GM18498 (cell line): ENCODE measurements at regions not wholly inside any gene's neighbourhood (a gene's known extent, or its start where the extent isn't known, plus 50 kb on each side); places are given as distances from the start of the nearest gene placed in this dataset.

Source experiments
- ATAC-seq: cut with Tn5 transposase; IDR thresholded peaks from one replicate; pipeline ENCODE4 v1.9.1; 2021; ENCODE audit warnings: mild to moderate bottlenecking, moderate library complexity; ENCODE audit not compliant: unreplicated experiment

- peak; percentile 85 for ATAC-seq
Observed at GRCh38 chr7:12067156-12067831, 143.8 kb upstream of the TMEM106B start.

GRCh38 chr7:12069757-12070156 is 141.3 kb upstream of the TMEM106B start:
- ATAC-seq = no peak

DNA sequence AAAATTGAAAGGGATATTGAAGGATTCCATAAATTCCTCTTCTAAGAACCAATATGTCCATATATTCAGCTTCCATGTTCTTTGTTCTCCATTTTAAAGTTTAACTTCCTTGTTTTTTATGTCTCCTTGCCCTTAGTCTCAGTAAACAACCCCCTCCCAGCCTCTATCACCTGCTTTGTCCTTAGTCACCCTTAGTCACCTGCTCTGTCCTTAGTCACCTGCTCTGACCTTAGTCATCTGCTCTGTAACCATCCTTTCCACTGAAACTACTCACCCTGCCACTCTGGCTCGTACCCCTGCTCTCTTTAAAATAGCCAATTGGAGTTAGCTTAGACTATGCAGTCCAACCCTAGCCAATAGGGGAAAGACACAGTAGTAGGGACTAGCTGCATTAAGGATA is 136.2 kb upstream of the TMEM106B start:
- no peak for ATAC-seq

DNA sequence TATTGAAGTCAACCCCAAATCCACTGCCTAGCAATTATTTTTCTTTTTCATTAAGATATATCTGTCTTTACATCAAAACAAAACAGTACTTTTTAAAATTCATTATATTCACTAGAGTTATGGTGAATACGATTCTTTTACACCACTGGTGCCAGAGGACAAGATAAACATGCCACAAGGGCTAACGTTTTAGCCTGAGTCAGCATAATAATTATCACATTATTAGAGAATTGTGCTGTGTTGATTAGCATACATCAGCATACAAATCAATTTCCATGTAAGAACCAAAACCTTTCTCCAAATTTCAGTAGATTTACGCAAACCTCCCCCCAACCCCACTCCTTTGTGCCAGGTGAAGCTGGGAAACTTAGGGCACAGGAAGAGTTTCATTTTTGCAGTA is 131.1 kb upstream of the TMEM106B start:
- no peak for ATAC-seq

GRCh38 chr7:12085516-12085915 is 125.6 kb upstream of the TMEM106B start:
- ATAC-seq = no peak

GRCh38 chr7:12089951-12090756 is 120.9 kb upstream of the TMEM106B start:
- ATAC-seq = no peak

DNA sequence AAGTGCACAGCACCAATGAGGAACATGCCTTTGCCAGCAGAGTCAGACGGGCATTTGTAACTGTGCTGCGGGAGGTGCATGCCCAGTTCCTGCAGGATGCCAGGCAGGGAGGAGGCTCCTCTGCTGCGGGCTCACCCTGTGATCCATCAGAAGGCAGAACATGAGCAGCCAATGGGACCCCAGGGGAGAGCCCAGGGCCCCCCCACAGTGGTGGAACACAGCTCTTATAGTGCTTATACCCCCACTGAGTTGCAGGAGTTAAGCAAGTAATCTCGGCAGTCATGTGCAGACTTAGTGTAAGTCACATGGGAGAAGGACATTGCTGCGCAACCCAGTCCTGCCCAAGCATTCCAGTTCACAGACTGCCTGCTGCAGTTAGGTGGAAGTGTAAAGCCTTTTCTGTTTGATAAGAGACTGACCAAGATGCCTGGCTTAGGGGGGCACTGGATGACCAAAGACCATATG is 120.3 kb upstream of the TMEM106B start:
- no peak for ATAC-seq

- ATAC-seq = no peak
Observed at GRCh38 chr7:12091231-12091630, 119.9 kb upstream of the TMEM106B start.

- ATAC-seq = no peak
Observed at GRCh38 chr7:12092499-12093130, 118.5 kb upstream of the TMEM106B start.

GRCh38 chr7:12093365-12093764 is 117.7 kb upstream of the TMEM106B start:
- ATAC-seq = no peak

DNA sequence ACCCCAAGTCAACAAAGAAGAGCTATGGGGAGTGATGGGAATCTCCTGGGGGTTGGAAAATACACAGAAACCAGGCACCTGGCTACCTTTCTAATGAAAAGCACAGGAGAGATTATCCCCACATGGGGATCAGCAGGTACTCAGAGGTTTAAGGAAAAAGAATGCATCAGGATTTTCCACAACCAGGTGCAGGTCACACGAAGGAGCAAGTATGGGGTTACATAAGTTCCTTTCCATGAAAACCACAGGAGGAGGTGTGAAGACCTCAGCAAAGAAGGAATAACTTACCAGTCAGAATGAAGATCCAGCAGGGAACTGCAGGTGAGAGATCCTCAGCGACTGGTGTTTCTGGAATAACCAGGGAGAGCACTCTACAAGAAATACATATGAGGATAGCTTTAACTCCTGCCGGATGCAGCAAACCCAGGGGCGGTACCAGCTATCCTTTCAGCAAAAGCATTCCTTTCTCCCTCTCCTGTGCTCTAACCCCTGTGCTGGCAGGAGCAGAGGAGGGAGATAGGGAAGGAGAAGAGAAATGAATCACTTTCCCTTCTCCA is 116.7 kb upstream of the TMEM106B start:
- no peak for ATAC-seq

DNA sequence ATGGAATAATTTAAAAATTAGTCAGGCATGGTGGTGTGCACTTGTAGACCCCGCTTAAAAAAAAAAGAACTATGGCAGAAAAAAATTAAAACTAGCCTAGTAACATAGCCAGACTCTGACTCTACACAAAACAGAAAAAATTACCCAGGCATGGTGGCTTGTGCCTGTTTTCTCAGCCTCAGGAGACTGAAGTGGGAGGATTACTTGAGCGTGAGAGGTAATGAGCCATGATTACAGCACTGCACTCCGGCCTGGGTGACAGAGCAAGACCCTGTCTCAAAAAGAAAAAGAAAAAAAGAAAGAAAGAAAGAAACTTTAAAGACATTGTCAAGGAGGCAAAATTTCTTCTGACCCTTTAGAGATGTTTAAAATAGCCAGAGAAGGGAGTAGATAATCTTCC is 109.0 kb upstream of the TMEM106B start:
- ATAC-seq = no peak

DNA sequence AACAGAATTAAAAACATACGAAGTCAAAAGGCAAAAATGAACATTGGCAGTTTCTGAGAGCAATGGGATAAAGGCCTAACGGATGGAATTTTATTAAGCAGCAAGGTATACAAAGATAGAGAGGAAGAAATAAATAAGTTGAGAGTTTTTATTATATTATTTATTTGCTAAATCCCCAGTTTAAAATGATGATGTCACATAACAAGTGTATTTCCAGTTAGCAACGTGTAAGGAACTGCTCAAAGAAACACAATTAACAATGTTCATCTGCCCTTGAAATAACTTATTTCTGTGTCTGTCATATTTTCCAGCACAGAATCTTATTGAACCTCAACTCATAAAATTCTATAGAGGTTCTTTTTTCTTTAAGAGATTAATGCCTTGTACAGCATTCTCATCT is 108.6 kb upstream of the TMEM106B start:
- ATAC-seq = no peak

DNA sequence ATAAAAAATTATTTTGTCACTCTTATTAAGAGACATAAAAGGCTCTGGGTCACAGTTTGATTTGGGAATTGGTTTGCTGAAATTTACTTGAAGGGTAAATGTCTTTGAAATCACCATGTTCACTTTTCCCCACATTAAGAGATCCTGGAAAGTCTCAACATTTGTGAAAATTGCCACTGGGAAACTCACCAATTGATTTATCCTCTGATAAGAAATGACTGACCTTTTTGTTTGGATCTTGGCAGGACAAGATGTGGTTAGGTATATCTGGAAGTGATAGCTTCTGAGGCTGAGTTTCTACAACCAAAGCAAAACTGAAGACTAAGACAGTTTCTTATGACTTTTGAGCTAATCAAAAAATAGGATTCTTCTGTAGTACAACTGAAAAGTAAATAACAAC is 107.1 kb upstream of the TMEM106B start:
- ATAC-seq = no peak

- no peak for ATAC-seq
Observed at GRCh38 chr7:12107381-12107780, 103.7 kb upstream of the TMEM106B start.

DNA sequence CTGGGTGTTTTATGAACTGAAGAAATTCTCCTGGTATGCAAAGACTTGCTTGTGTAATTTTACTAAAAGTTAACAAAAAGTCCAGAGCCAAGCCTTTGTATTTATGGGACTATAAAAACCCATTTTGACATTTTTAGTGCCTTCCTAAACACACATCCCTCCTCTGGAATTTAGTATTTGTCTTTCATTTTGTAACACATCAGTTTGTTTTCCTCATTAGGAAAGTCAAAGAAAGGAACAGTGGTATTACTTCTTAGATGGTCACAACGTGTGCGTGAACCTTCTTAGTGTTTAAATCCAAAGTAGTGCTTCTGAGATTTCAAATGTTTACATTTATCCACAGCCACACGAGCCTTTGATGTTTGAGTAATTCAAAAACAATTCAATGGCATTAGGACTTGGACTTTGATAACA is 103.2 kb upstream of the TMEM106B start:
- ATAC-seq = no peak

DNA sequence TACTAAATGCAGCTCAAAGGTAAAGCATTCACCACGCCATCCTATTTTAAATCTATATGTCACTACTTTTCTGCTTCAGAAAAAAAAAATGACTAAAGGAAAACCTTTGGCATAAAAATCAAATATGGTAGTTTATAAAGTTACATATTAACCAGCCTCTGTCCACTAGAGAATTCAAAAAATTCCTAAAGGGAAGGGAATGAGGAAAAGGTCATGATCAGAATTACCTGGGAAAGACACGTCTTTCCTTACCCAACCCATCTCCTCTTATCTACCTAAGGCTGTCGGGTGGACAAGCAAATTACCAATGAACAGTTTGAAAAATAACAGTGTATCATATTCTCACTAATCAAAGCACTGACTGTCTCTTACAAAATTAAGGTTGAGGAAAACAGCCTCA is 100.7 kb upstream of the TMEM106B start:
- ATAC-seq = no peak

DNA sequence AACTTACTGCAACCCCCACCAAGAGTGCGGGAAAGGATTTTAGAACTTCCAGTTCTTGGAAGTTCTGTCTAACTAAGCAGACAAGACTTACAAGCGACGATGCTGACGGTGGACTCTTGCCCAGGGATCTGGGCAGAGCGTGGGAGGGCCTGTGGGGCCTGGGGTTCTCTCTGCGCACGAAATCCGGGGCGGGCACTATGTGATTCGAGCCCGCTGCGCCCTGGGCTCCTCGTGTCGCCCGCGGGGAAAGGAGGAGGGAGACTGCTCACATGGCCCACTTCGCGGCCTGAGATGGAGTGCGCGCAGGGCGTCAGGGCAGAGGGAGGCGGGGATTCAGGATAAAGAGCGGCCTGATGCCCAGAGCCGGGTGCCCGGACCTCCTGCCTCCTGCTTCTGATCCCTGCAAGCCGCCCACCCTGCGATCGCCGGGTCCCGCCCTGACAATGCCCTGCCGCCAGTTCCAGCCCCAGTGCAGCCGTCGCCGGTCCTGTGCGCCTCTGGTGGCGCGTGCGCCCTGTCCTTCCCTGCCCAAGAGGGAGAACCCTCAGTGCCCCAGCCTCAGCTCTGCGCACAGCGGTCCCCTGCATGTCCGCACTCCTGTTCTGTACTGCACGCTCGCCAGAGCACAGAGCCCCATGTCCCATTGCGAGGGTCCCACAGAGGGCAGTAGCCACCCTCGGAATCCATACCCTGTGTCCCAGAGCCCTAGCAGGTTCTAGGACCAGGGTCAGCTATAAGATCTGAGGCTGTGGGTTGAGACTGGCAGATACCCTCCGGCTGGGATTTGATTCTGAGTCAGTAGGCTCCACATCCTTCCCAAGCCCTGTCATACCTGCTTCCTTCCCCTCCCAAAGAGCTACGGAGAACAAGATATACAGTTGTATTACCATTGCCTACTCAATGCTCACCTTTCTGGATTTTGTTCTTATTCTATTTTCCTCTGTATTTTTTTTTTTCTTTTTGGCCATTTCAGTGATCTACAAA is 99.4 kb upstream of the TMEM106B start:
- no peak for ATAC-seq

DNA sequence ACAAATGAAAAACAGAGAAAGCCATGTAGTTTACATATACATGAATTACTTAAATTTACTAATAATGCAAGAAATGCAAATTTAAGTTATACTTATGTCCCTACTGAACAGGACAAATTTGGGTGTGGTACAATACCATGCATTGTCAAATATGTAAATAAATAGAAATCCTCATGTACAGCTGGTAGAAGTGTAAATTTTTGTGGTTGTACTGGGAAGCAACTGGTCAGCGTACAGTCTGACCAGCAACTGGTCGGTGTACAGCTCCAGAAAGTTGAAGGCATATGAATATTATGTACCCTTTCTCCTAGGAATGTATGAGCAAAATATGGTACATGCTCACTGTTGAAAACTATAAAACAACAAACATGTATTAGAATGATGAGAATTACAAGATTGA is 93.9 kb upstream of the TMEM106B start:
- no peak for ATAC-seq

- no peak for ATAC-seq
Observed at GRCh38 chr7:12119620-12120303, 91.3 kb upstream of the TMEM106B start.
